Liver (tissue), 3 donors: ENCODE measurements at regions not wholly inside any gene's neighbourhood (a gene's known extent, or its start where the extent isn't known, plus 50 kb on each side); places are given as distances from the start of the nearest gene placed in this dataset.

ENCODE experiments used
- EGR1 ChIP-seq, 2 donors: IDR thresholded peaks; 2 replicates each; pipeline ENCODE4 v1.6.1; 2016 to 2018; ENCODE audit warnings: antibody characterized with exemption in 2 of 2, low read depth in 2 of 2
- GABPA ChIP-seq, 2 donors: IDR thresholded peaks in 1 of 2; conservative IDR thresholded peaks in 1 of 2; 2 replicates each; pipeline ENCODE4 v1.6.1; 2016; ENCODE audit warnings: antibody characterized with exemption in 2 of 2, mild to moderate bottlenecking in 1 of 2, moderate library complexity in 1 of 2
- HNF4A ChIP-seq, 2 donors: conservative IDR thresholded peaks; 2 replicates each; pipeline ENCODE4 v1.6.1; 2016; ENCODE audit warnings: antibody characterized with exemption in 2 of 2, mild to moderate bottlenecking in 2 of 2
- JUND ChIP-seq, 2 donors: IDR thresholded peaks; 2 replicates each; pipeline ENCODE4 v1.6.1; 2016; ENCODE audit warnings: antibody characterized with exemption in 2 of 2
- RAD21 ChIP-seq, 2 donors: IDR thresholded peaks; 2 replicates each; pipeline ENCODE4 v1.6.1; 2016; ENCODE audit warnings: antibody characterized with exemption in 2 of 2, mild to moderate bottlenecking in 2 of 2
- RXRA ChIP-seq, 2 donors: IDR thresholded peaks; 2 replicates each; pipeline ENCODE4 v1.6.1; 2017 to 2018; ENCODE audit warnings: antibody characterized with exemption in 2 of 2, mild to moderate bottlenecking in 1 of 2
- SP1 ChIP-seq: IDR thresholded peaks from 2 replicates; pipeline ENCODE4 v1.6.1; 2018; ENCODE audit warnings: antibody characterized with exemption, mild to moderate bottlenecking
- TAF1 ChIP-seq: conservative IDR thresholded peaks from 2 replicates; pipeline ENCODE4 v1.6.1; 2016; ENCODE audit warnings: antibody characterized with exemption, mild to moderate bottlenecking
- YY1 ChIP-seq: IDR thresholded peaks from 2 replicates; pipeline ENCODE4 v1.6.1; 2016; ENCODE audit warnings: antibody characterized with exemption, mild to moderate bottlenecking
- TF ChIP-seq, protein P1 (sequence below): fragments of 150-350 bp; IDR thresholded peaks from 2 replicates; pipeline ENCODE4 v1.5.1; 2017; ENCODE audit warnings: improper control_type of control experiment, low read depth, low read length; ENCODE audit not compliant: missing input control
- TF ChIP-seq, protein P2 (sequence below): IDR thresholded peaks from 2 replicates; pipeline ENCODE4 v1.6.1; 2016; ENCODE audit warnings: antibody characterized with exemption, mild to moderate bottlenecking
- TF ChIP-seq, protein P3 (sequence below): IDR thresholded peaks from 2 replicates; pipeline ENCODE4 v1.6.1; 2016; ENCODE audit warnings: antibody characterized with exemption
- TF ChIP-seq, protein P4 (sequence below): IDR thresholded peaks from 2 replicates; pipeline ENCODE4 v1.6.1; 2016; ENCODE audit warnings: antibody characterized with exemption
- TF ChIP-seq, protein P5 (sequence below): IDR thresholded peaks from 2 replicates; pipeline ENCODE4 v1.6.1; 2016; ENCODE audit warnings: antibody characterized with exemption
- donor health status: healthy.
- donor health status: healthy.

DNA sequence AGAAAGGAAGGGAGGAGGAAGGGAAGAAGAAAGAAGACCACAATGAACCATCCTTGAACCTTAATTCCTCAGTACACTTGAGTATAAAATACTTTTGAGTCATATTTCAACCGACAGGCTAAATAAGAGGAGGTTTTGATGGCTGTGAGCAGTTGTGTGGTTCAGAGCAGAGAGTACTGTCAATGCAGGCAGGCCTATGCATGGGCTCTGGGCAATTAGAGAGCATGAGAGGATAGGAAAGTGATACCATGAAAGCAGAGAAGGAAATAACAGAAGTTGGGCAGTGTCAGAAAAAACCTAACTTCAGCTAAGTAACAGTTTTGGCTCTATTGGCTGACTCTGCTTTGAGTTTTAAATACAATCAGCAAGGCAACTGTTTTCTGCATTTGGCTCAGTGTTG, 123.6 kb upstream of the STK17B start:
- TF ChIP-seq, protein P1, sequence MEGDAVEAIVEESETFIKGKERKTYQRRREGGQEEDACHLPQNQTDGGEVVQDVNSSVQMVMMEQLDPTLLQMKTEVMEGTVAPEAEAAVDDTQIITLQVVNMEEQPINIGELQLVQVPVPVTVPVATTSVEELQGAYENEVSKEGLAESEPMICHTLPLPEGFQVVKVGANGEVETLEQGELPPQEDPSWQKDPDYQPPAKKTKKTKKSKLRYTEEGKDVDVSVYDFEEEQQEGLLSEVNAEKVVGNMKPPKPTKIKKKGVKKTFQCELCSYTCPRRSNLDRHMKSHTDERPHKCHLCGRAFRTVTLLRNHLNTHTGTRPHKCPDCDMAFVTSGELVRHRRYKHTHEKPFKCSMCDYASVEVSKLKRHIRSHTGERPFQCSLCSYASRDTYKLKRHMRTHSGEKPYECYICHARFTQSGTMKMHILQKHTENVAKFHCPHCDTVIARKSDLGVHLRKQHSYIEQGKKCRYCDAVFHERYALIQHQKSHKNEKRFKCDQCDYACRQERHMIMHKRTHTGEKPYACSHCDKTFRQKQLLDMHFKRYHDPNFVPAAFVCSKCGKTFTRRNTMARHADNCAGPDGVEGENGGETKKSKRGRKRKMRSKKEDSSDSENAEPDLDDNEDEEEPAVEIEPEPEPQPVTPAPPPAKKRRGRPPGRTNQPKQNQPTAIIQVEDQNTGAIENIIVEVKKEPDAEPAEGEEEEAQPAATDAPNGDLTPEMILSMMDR = no peak
- TF ChIP-seq, protein P2, sequence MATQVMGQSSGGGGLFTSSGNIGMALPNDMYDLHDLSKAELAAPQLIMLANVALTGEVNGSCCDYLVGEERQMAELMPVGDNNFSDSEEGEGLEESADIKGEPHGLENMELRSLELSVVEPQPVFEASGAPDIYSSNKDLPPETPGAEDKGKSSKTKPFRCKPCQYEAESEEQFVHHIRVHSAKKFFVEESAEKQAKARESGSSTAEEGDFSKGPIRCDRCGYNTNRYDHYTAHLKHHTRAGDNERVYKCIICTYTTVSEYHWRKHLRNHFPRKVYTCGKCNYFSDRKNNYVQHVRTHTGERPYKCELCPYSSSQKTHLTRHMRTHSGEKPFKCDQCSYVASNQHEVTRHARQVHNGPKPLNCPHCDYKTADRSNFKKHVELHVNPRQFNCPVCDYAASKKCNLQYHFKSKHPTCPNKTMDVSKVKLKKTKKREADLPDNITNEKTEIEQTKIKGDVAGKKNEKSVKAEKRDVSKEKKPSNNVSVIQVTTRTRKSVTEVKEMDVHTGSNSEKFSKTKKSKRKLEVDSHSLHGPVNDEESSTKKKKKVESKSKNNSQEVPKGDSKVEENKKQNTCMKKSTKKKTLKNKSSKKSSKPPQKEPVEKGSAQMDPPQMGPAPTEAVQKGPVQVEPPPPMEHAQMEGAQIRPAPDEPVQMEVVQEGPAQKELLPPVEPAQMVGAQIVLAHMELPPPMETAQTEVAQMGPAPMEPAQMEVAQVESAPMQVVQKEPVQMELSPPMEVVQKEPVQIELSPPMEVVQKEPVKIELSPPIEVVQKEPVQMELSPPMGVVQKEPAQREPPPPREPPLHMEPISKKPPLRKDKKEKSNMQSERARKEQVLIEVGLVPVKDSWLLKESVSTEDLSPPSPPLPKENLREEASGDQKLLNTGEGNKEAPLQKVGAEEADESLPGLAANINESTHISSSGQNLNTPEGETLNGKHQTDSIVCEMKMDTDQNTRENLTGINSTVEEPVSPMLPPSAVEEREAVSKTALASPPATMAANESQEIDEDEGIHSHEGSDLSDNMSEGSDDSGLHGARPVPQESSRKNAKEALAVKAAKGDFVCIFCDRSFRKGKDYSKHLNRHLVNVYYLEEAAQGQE = no peak
- TF ChIP-seq, protein P3, sequence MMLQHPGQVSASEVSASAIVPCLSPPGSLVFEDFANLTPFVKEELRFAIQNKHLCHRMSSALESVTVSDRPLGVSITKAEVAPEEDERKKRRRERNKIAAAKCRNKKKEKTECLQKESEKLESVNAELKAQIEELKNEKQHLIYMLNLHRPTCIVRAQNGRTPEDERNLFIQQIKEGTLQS = no peak
- TF ChIP-seq GABPA (IDR thresholded peaks at IDR 0.05 in 1 of 2, conservative IDR thresholded peaks at IDR 0.05 in 1 of 2) (no peak), YY1 (no peak), RAD21 (IDR thresholded peaks at IDR 0.05) (no peak), SP1 (no peak), HNF4A (conservative IDR thresholded peaks at IDR 0.05) (no peak), RXRA (IDR thresholded peaks at IDR 0.05) (no peak), EGR1 (IDR thresholded peaks at IDR 0.05; ENCODE audit: low read depth in 2 of 2) (no peak), JUND (IDR thresholded peaks at IDR 0.05) (no peak), TAF1 (no peak)
- TF ChIP-seq, protein P4, sequence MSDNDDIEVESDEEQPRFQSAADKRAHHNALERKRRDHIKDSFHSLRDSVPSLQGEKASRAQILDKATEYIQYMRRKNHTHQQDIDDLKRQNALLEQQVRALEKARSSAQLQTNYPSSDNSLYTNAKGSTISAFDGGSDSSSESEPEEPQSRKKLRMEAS = no peak
- TF ChIP-seq, protein P5, sequence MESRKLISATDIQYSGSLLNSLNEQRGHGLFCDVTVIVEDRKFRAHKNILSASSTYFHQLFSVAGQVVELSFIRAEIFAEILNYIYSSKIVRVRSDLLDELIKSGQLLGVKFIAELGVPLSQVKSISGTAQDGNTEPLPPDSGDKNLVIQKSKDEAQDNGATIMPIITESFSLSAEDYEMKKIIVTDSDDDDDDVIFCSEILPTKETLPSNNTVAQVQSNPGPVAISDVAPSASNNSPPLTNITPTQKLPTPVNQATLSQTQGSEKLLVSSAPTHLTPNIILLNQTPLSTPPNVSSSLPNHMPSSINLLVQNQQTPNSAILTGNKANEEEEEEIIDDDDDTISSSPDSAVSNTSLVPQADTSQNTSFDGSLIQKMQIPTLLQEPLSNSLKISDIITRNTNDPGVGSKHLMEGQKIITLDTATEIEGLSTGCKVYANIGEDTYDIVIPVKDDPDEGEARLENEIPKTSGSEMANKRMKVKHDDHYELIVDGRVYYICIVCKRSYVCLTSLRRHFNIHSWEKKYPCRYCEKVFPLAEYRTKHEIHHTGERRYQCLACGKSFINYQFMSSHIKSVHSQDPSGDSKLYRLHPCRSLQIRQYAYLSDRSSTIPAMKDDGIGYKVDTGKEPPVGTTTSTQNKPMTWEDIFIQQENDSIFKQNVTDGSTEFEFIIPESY = no peak
